Gastroesophageal sphincter (tissue), 3 donors: ENCODE measurements at regions not wholly inside any gene's neighbourhood (a gene's known extent, or its start where the extent isn't known, plus 50 kb on each side); places are given as distances from the start of the nearest gene placed in this dataset.

Experiments used
- CTCF ChIP-seq, 4 experiments: fragments of 200-600 bp in 2 of 4; fragments of 450-650 bp in 2 of 4; sonication (generic) in 1 of 4; IDR thresholded peaks; one replicate each; pipeline ENCODE4 v1.5.1; 2017 to 2019; ENCODE audit warnings: antibody characterized with exemption in 4 of 4, mild to moderate bottlenecking in 2 of 4, moderate library complexity in 2 of 4
- EP300 ChIP-seq: sonication (generic); formaldehyde crosslinking; IDR thresholded peaks from one replicate; pipeline ENCODE4 v1.6.1; 2017; ENCODE audit warnings: antibody characterized with exemption, mild to moderate bottlenecking
- POLR2A ChIP-seq, 2 donors: fragments of 450-650 bp; IDR thresholded peaks; one replicate each; pipeline ENCODE4 v1.6.1; 2017; ENCODE audit warnings: antibody characterized with exemption in 2 of 2, mild to moderate bottlenecking in 2 of 2, moderate library complexity in 1 of 2
- POLR2AphosphoS5 ChIP-seq: sonication (generic); formaldehyde crosslinking; IDR thresholded peaks from one replicate; pipeline ENCODE4 v1.6.1; 2017; ENCODE audit warnings: antibody characterized with exemption

GRCh38 chr14:40292664-40293063, 860.4 kb upstream of the FBXO33 start:
- no peak for TF ChIP-seq CTCF (IDR thresholded peaks at IDR 0.05)
- TF ChIP-seq POLR2AphosphoS5, result no peak
- no peak for TF ChIP-seq POLR2A (IDR thresholded peaks at IDR 0.05)
- TF ChIP-seq EP300, result no peak
